Karpas-422 (cell line): ENCODE measurements at regions not wholly inside any gene's neighbourhood (a gene's known extent, or its start where the extent isn't known, plus 50 kb on each side); places are given as distances from the start of the nearest gene placed in this dataset.

Experiments used
- DNase-seq: peaks from one replicate; pipeline ENCODE4 v3.0.0-alpha.2; 2015
- H2AFZ ChIP-seq: fragments of 200-600 bp; sonication (generic); 2 replicates; pipeline ENCODE4 v1.6.1; 2014; ENCODE audit warnings: antibody characterized with exemption, low read length, mixed read lengths
- H3K27ac ChIP-seq: fragments of 200-600 bp; sonication (generic); 2 replicates; pipeline ENCODE4 v1.5.1; 2014; ENCODE audit warnings: mild to moderate bottlenecking, low read length, moderate library complexity
- H3K27me3 ChIP-seq: fragments of 200-600 bp; sonication (generic); 2 replicates; pipeline ENCODE4 v1.6.1; 2014; ENCODE audit warnings: low read length, mixed read lengths
- H3K36me3 ChIP-seq: fragments of 200-600 bp; sonication (generic); 2 replicates; pipeline ENCODE4 v1.6.1; 2014; ENCODE audit warnings: low read length, mixed read lengths; ENCODE audit not compliant: insufficient read depth
- H3K4me1 ChIP-seq: fragments of 200-600 bp; sonication (generic); 2 replicates; pipeline ENCODE4 v1.6.1; 2014; ENCODE audit warnings: mild to moderate bottlenecking, low read length, mixed read lengths
- H3K4me2 ChIP-seq: fragments of 200-600 bp; sonication (generic); 2 replicates; pipeline ENCODE4 v1.6.1; 2014; ENCODE audit warnings: low read length, low read depth, mild to moderate bottlenecking; ENCODE audit not compliant: poor library complexity, severe bottlenecking
- H3K4me3 ChIP-seq: fragments of 200-600 bp; sonication (generic); 2 replicates; pipeline ENCODE4 v1.5.1; 2014; ENCODE audit warnings: mild to moderate bottlenecking, antibody characterized with exemption, low read length, mixed read lengths
- H3K79me2 ChIP-seq: fragments of 200-600 bp; sonication (generic); 2 replicates; pipeline ENCODE4 v1.6.1; 2014; ENCODE audit warnings: mild to moderate bottlenecking, low read length, mixed read lengths
- H3K9ac ChIP-seq: fragments of 200-600 bp; sonication (generic); 2 replicates; pipeline ENCODE4 v1.6.0; 2014; ENCODE audit warnings: low read length
- H3K9me2 ChIP-seq: fragments of 200-600 bp; sonication (generic), shearing (Covaris generic); replicated peaks from 2 replicates; pipeline ENCODE4 v1.6.0; 2014; ENCODE audit warnings: mild to moderate bottlenecking, low read length, moderate library complexity; ENCODE audit not compliant: insufficient read depth
- H3K9me3 ChIP-seq: fragments of 300-700, 200-600 bp; sonication (generic); 2 replicates; pipeline ENCODE4 v1.6.1; 2014; ENCODE audit warnings: low read length, mixed read lengths
- H4K20me1 ChIP-seq: fragments of 200-600 bp; sonication (generic); 2 replicates; pipeline ENCODE4 v1.6.1; 2014; ENCODE audit warnings: mild to moderate bottlenecking, antibody characterized with exemption, low read length, low read depth; ENCODE audit not compliant: insufficient read depth

DNA sequence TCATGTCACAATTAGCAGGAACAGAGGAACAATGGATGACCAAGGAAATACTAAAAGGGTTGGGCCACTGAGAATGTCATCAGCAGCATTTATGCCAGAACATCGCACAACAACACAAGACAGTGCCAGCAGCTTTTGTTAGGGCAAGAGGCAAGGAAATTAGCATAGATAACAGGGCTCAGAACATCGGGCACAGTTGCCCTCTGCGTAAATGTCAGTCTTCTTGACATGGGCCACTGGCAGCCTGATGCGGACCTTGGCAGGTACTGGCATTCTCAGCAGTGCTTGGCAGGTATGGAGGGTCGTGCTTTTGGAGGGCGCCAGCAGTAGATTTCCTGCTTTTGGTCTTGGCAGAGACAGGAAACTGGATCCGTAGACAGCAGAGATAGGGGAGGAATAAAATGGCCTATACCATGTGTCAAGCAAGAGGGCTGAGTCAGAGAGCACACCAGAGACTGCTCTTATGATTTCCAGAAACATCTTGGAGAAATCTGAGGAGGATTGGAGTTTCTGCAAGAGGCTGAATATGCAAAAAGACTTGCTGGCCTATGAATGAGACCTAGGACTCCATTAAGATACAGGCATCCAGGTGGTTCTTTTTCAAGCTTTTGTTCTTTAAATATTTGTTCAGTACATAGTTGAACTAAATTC lies 371.5 kb upstream of the MTPN start:
- Histone ChIP-seq H3K4me1 (peaks cover 13% of the 10 kb centered on the region), H3K27ac (no peak overlapping the region), H3K27me3 (no peaks in the 10 kb centered on the region), H4K20me1 (no peaks in the 10 kb centered on the region), H3K9me3 (no peaks in the 10 kb centered on the region), H3K9me2 (no peaks in the 10 kb centered on the region; the same call in 1 of the 2 replicates), H3K4me2 (no peak overlapping the region), H3K4me3 (no peak overlapping the region), H3K9ac (no peak overlapping the region), H3K79me2 (no peaks in the 10 kb centered on the region), H2AFZ (peak overlapping the region; percentile 12; the same call in 1 of the 2 replicates), H3K36me3 (no peaks in the 10 kb centered on the region)
- no peak for DNase-seq

DNA sequence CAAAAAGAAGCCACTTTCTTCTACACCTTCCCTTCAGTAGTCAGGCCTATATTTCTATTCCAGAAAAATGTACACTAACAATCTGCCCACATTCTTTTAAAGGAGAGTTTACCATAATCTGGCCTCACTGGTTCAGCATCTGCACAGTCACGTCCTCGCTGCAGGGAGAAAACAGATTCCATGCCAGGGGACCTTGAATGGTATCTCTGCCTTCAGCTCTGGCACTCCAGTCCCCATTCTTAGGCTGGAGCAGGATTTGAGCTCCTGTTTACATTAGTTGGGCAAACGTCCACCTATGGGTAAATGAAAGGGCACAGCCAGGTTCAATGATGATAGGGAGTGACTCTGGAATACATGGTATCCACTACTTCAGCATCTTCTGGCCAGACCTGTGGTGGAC lies 371.0 kb upstream of the MTPN start:
- Histone ChIP-seq H4K20me1 (no peaks in the 10 kb centered on the region), H2AFZ (no peak overlapping the region), H3K79me2 (no peaks in the 10 kb centered on the region), H3K4me2 (no peak overlapping the region), H3K4me1 (peaks cover 8% of the 10 kb centered on the region), H3K4me3 (no peak overlapping the region), H3K27ac (no peak overlapping the region), H3K27me3 (no peaks in the 10 kb centered on the region), H3K9ac (no peak overlapping the region), H3K36me3 (no peaks in the 10 kb centered on the region), H3K9me2 (no peaks in the 10 kb centered on the region; the same call in 1 of the 2 replicates), H3K9me3 (no peaks in the 10 kb centered on the region)
- no peak for DNase-seq

DNA sequence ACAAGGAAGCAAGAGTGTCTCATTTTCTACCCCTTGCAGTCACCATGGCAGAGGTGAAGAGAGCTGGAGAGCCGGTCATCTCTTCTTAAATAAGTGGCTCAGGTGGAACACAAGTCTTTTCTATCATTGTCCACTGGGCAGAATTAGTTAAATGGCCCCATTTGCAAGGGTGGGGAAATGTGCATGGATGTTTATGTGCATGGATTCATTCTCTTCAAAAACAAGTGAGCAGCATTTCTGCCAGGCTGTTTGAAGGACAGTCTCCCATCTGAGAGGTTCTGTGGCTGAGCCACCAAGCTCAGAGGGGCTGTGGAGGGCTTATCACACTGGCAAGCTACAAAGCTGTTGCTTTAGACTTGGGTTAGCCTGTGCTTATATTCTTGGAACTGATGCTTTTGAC lies 370.3 kb upstream of the MTPN start:
- Histone ChIP-seq H3K4me2 (no peak overlapping the region), H3K79me2 (no peaks in the 10 kb centered on the region), H3K9me3 (no peaks in the 10 kb centered on the region), H4K20me1 (no peaks in the 10 kb centered on the region), H3K9ac (no peak overlapping the region), H2AFZ (no peak overlapping the region), H3K36me3 (no peaks in the 10 kb centered on the region), H3K4me1 (peaks cover 4% of the 10 kb centered on the region; the same call in 1 of the 2 replicates), H3K9me2 (no peaks in the 10 kb centered on the region; the same call in 1 of the 2 replicates), H3K27ac (no peak overlapping the region), H3K4me3 (no peak overlapping the region), H3K27me3 (no peaks in the 10 kb centered on the region)
- DNase-seq: no peak

GRCh38 chr7:136342251-136342650 lies 365.1 kb upstream of the MTPN start:
- Histone ChIP-seq H3K79me2 (no peaks in the 10 kb centered on the region), H3K9me2 (no peaks in the 10 kb centered on the region; the same call in 1 of the 2 replicates), H3K27ac (no peak overlapping the region), H3K27me3 (no peaks in the 10 kb centered on the region), H2AFZ (no peak overlapping the region), H3K36me3 (no peaks in the 10 kb centered on the region), H4K20me1 (no peaks in the 10 kb centered on the region), H3K4me3 (no peak overlapping the region), H3K9me3 (no peaks in the 10 kb centered on the region), H3K9ac (no peak overlapping the region), H3K4me2 (no peak overlapping the region), H3K4me1 (peaks cover 4% of the 10 kb centered on the region; the same call in 1 of the 2 replicates)
- no peak for DNase-seq

DNA sequence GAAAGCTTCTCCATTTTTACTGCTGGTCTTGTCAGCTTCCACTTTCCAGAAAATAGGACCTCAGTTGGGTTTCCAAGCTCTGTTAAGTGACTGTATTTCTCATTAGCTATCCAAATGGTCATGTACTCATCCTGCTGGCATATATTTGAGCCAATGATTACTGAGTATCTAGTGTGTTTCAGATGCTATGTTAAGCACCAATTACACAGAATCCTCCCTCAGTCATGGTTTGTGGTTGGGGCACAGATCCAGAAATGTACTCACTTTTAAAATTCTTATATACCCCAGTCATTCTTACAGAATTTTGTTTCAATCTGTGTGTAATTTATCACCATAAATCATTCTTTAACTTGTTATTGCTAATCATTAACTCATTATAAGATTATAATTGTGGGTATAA lies 362.3 kb upstream of the MTPN start:
- Histone ChIP-seq H4K20me1 (no peaks in the 10 kb centered on the region), H3K4me1 (no peaks in the 10 kb centered on the region), H3K27me3 (no peaks in the 10 kb centered on the region), H3K36me3 (no peaks in the 10 kb centered on the region), H3K4me2 (no peak overlapping the region), H3K4me3 (no peak overlapping the region), H3K79me2 (no peaks in the 10 kb centered on the region), H3K9me2 (no peaks in the 10 kb centered on the region), H3K9ac (no peak overlapping the region), H2AFZ (no peak overlapping the region), H3K27ac (no peak overlapping the region), H3K9me3 (no peaks in the 10 kb centered on the region)
- DNase-seq: no peak

DNA sequence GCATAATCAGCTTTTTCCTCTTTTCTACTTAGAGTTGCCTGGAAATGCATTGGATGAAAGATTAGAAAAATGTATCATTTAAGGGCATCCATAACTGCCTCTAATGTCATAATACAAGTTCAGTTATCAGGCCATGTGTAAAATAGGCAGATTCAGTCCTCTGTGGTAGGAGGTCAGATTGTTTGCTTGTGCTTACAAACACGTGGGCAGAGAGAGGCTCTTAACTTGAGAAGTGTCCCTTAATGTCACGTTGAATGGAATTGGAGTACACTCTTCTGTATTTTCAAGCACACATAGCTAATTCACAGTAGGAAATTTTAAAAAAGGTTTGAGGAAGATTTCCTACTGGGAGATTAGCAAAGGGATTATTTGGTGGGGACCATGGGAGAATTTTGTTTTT lies 359.8 kb upstream of the MTPN start:
- Histone ChIP-seq H3K27ac (no peak overlapping the region), H3K36me3 (no peaks in the 10 kb centered on the region), H3K4me3 (no peak overlapping the region), H3K4me1 (no peaks in the 10 kb centered on the region), H3K9ac (no peak overlapping the region), H3K79me2 (no peaks in the 10 kb centered on the region), H3K9me3 (no peaks in the 10 kb centered on the region), H3K27me3 (no peaks in the 10 kb centered on the region), H4K20me1 (no peaks in the 10 kb centered on the region), H3K4me2 (no peak overlapping the region), H3K9me2 (no peaks in the 10 kb centered on the region), H2AFZ (no peak overlapping the region)
- no peak for DNase-seq

DNA sequence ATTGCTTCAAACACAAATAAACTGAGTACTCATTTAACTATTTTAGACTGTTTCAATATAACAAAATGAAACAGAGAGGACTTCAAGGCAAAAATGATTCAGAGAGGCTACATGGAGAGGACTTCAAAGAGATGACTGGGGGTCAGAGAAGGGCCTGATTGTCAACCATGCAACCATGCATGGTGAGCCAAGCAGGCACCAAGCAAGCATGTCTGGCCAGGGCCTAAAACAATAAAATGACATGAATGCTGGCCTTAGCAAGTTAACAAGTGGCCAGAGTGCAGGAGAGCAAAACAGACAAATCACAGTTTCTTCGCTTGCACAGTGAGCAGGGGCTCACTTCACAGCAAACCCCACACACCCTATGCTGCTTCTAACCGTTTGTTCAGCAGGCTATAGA lies 356.5 kb upstream of the MTPN start:
- H3K36me3 ChIP-seq: no peaks in the 10 kb centered on the region
- H3K4me1 ChIP-seq: no peaks in the 10 kb centered on the region
- H3K9me2 ChIP-seq: no peaks in the 10 kb centered on the region
- no peak overlapping the region for H3K4me2 ChIP-seq
- no peak overlapping the region for H3K9ac ChIP-seq
- H2AFZ ChIP-seq: no peak overlapping the region
- H3K9me3 ChIP-seq: no peaks in the 10 kb centered on the region
- no peak overlapping the region for H3K27ac ChIP-seq
- no peaks in the 10 kb centered on the region for H3K79me2 ChIP-seq
- no peaks in the 10 kb centered on the region for H4K20me1 ChIP-seq
- no peak overlapping the region for H3K4me3 ChIP-seq
- H3K27me3 ChIP-seq: no peaks in the 10 kb centered on the region
- DNase-seq: no peak

GRCh38 chr7:136326045-136326609 lies 349.0 kb upstream of the MTPN start:
- DNase-seq: no peak
- Histone ChIP-seq H3K36me3 (no peaks in the 10 kb centered on the region), H3K27me3 (no peaks in the 10 kb centered on the region), H3K79me2 (no peaks in the 10 kb centered on the region), H4K20me1 (no peaks in the 10 kb centered on the region), H3K9me3 (no peaks in the 10 kb centered on the region), H3K9me2 (no peaks in the 10 kb centered on the region), H3K4me1 (no peaks in the 10 kb centered on the region), H3K27ac (no peak overlapping the region), H3K4me3 (no peak overlapping the region), H3K4me2 (no peak overlapping the region), H2AFZ (no peak overlapping the region), H3K9ac (no peak overlapping the region)
